ENCODE measurements at regions not wholly inside any gene's neighbourhood (a gene's known extent, or its start where the extent isn't known, plus 50 kb on each side); places are given as distances from the start of the nearest gene placed in this dataset.

- no peaks in the 10 kb centered on the region for H4K20me1 ChIP-seq (ENCODE audit: control insufficient read depth, extremely low read depth, insufficient read depth, low read length)
- peaks cover 2% of the 10 kb centered on the region for H3K27me3 ChIP-seq (ENCODE audit: control insufficient read depth, insufficient read depth, low read length)
- no peaks in the 10 kb centered on the region for H3K79me2 ChIP-seq (ENCODE audit: control insufficient read depth, insufficient read depth, low read length)
- no peak overlapping the region for H3K9ac ChIP-seq (ENCODE audit: insufficient read depth, low read length)
- H3K4me3 ChIP-seq (replicated peaks in 1 of 4; ENCODE audit: control extremely low read depth in 1 of 4, insufficient read depth in 1 of 4, low read depth in 3 of 4, low read length in 4 of 4) = no peak overlapping the region
- no peak for DNase-seq (ENCODE audit: low read depth in 2 of 2)
- TF ChIP-seq EZH2 (IDR thresholded peaks at IDR 0.05; ENCODE audit: low read length, missing control alignments) = no peak
- TF ChIP-seq CTCF (conservative IDR thresholded peaks at IDR 0.05 in 1 of 2, IDR thresholded peaks at IDR 0.05 in 1 of 2; ENCODE audit: low read depth in 1 of 2, low read length in 2 of 2) = no peak
- H3K36me3 ChIP-seq (ENCODE audit: control insufficient read depth, insufficient read depth, low read length) = no peaks in the 10 kb centered on the region
- H3K27ac ChIP-seq (ENCODE audit: insufficient read depth, low read length) = no peak overlapping the region
- H3K4me1 ChIP-seq (ENCODE audit: control insufficient read depth, extremely low read depth, insufficient read depth, low read length) = no peaks in the 10 kb centered on the region
- H2AFZ ChIP-seq (ENCODE audit: low read length) = no peak overlapping the region
- no peaks in the 10 kb centered on the region for H3K9me3 ChIP-seq (ENCODE audit: control insufficient read depth, insufficient read depth, low read depth, low read length)
- no peak overlapping the region for H3K4me2 ChIP-seq (ENCODE audit: extremely low read depth, insufficient read depth, low read length)
These were observed 368.0 kb upstream of the CDH5 start for GRCh38 chr16:65998443-65998842.

GRCh38 chr16:65994291-65994690, 372.2 kb upstream of the CDH5 start:
- no peaks in the 10 kb centered on the region for H3K36me3 ChIP-seq (ENCODE audit: control insufficient read depth, insufficient read depth, low read length)
- no peaks in the 10 kb centered on the region for H3K79me2 ChIP-seq (ENCODE audit: control insufficient read depth, insufficient read depth, low read length)
- DNase-seq (ENCODE audit: low read depth in 2 of 2) = no peak
- H3K4me1 ChIP-seq (ENCODE audit: control insufficient read depth, extremely low read depth, insufficient read depth, low read length) = no peaks in the 10 kb centered on the region
- TF ChIP-seq CTCF (conservative IDR thresholded peaks at IDR 0.05 in 1 of 2, IDR thresholded peaks at IDR 0.05 in 1 of 2; ENCODE audit: low read depth in 1 of 2, low read length in 2 of 2) (no peak), EZH2 (IDR thresholded peaks at IDR 0.05; ENCODE audit: low read length, missing control alignments) (no peak)
- H2AFZ ChIP-seq (ENCODE audit: low read length) = no peak overlapping the region
- H4K20me1 ChIP-seq (ENCODE audit: control insufficient read depth, extremely low read depth, insufficient read depth, low read length) = no peaks in the 10 kb centered on the region
- no peaks in the 10 kb centered on the region for H3K9me3 ChIP-seq (ENCODE audit: control insufficient read depth, insufficient read depth, low read depth, low read length)
- H3K4me3 ChIP-seq (replicated peaks in 1 of 4; ENCODE audit: control extremely low read depth in 1 of 4, insufficient read depth in 1 of 4, low read depth in 3 of 4, low read length in 4 of 4) = no peak overlapping the region
- H3K27ac ChIP-seq (ENCODE audit: insufficient read depth, low read length) = no peak overlapping the region
- H3K27me3 ChIP-seq (ENCODE audit: control insufficient read depth, insufficient read depth, low read length) = peaks cover 6% of the 10 kb centered on the region
- no peak overlapping the region for H3K4me2 ChIP-seq (ENCODE audit: extremely low read depth, insufficient read depth, low read length)
- H3K9ac ChIP-seq (ENCODE audit: insufficient read depth, low read length) = no peak overlapping the region

GRCh38 chr16:65991149-65991701, 375.3 kb upstream of the CDH5 start:
- H3K4me2 ChIP-seq (ENCODE audit: extremely low read depth, insufficient read depth, low read length) = no peak overlapping the region
- H3K27me3 ChIP-seq (ENCODE audit: control insufficient read depth, insufficient read depth, low read length) = peaks cover 6% of the 10 kb centered on the region
- no peaks in the 10 kb centered on the region for H4K20me1 ChIP-seq (ENCODE audit: control insufficient read depth, extremely low read depth, insufficient read depth, low read length)
- no peak overlapping the region for H2AFZ ChIP-seq (ENCODE audit: low read length)
- no peaks in the 10 kb centered on the region for H3K79me2 ChIP-seq (ENCODE audit: control insufficient read depth, insufficient read depth, low read length)
- no peaks in the 10 kb centered on the region for H3K9me3 ChIP-seq (ENCODE audit: control insufficient read depth, insufficient read depth, low read depth, low read length)
- H3K4me3 ChIP-seq (replicated peaks in 1 of 4; ENCODE audit: control extremely low read depth in 1 of 4, insufficient read depth in 1 of 4, low read depth in 3 of 4, low read length in 4 of 4) = no peak overlapping the region
- no peaks in the 10 kb centered on the region for H3K4me1 ChIP-seq (ENCODE audit: control insufficient read depth, extremely low read depth, insufficient read depth, low read length)
- no peak overlapping the region for H3K27ac ChIP-seq (ENCODE audit: insufficient read depth, low read length)
- H3K9ac ChIP-seq (ENCODE audit: insufficient read depth, low read length) = no peak overlapping the region
- no peak for DNase-seq (ENCODE audit: low read depth in 2 of 2)
- H3K36me3 ChIP-seq (ENCODE audit: control insufficient read depth, insufficient read depth, low read length) = no peaks in the 10 kb centered on the region
- no peak for TF ChIP-seq CTCF (conservative IDR thresholded peaks at IDR 0.05 in 1 of 2, IDR thresholded peaks at IDR 0.05 in 1 of 2; ENCODE audit: low read depth in 1 of 2, low read length in 2 of 2)
- TF ChIP-seq EZH2 (IDR thresholded peaks at IDR 0.05; ENCODE audit: low read length, missing control alignments) = no peak
